SIG-M5 treated with dmso at 0.1 percent for 504 hours (cell line): ENCODE measurements at regions not wholly inside any gene's neighbourhood (a gene's known extent, or its start where the extent isn't known, plus 50 kb on each side); places are given as distances from the start of the nearest gene placed in this dataset.

Experiments
- DNase-seq: peaks from one replicate; lab custom pipeline; 2025; ENCODE audit not compliant: unreplicated experiment; lab: John Stamatoyannopoulos, UW

DNA sequence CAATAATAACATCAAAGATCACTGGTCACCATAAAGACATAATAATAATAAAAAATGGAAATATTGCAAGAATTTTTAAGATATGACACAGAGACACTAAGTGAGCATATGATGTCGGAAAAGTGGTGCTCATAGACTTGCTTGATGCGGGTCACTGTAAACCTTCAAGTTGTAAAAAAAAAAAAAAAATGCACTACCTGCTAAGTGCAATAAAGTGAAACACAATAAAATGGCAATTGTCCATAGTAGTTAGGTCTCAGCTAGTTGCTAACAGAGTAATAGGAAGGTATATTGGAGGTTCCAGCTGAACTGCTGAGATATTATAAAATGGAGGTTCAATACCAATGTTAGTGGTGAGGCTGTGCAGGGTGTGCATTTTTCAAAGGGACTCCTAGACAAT, 146.6 kb upstream of the MRPS22 start:
- no peak for DNase-seq

- DNase-seq, result no peak
Observed at GRCh38 chr3:139198186-139198585, 145.6 kb upstream of the MRPS22 start.

DNA sequence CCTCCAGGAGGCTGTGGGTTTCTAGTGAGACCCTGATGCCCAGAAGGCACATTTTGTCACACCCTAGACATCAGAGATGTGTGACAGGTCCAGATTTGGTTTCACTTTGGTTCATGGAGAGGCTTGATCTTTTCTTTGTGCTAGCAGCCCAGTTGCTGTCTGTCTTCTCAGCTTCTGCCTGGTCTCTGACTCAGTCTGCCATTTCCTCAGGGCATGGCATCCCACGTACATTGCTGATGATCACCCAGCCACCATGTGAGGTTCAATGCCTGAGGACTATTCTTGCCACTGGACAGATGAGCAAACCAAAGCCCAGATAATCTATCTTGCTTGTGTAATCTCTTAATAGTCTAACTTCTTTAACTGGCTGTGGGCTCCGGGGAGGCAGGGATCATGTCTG, 144.9 kb upstream of the MRPS22 start:
- no peak for DNase-seq

GRCh38 chr3:139199421-139200010, 144.3 kb upstream of the MRPS22 start:
- DNase-seq, result no peak

GRCh38 chr3:139201446-139202225, 142.2 kb upstream of the MRPS22 start:
- no peak for DNase-seq

- DNase-seq, result peak; percentile 29
Observed at GRCh38 chr3:139202226-139202958, 141.4 kb upstream of the MRPS22 start.

DNA sequence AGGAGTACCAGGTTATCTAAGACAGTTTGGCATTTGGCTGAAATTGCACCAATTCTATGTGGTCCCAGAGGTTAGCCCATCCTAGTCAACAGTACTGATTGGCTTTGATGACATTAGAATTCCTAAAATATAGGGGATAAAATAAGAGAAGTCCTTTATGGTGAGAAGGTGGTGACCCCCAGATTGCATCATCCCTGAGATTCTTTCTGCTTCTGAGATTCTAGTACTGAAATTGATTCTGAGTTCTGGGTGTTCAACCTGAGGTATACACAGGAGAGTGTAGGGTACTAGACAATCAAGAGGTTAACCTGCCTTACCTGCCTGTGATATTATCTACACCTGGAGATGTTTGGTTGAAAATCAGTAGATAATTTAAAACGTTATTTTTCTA, 140.9 kb upstream of the MRPS22 start:
- DNase-seq, result no peak

DNA sequence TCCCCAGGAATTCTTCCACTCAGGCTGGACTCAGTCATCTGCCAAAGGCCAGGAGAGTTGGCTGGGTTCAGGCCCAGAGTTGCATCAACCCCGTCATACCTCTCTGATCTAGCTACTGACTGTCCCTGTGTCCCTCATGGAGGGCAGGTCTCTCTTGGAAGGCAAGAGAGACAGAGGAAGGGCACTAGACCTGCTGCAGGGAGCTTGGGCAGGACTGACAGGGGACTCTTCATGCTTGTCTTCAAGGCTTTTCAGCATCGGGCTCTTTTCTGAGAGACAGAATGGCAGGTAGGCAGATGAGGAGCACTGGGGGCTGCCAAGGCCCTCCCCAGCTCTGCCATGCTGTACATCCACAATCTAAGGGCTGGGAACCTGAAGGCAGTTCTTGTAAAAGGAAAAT, 140.1 kb upstream of the MRPS22 start:
- DNase-seq, result no peak

- DNase-seq, result no peak
Observed at GRCh38 chr3:139204728-139205127, 139.1 kb upstream of the MRPS22 start.

- no peak for DNase-seq
Observed at GRCh38 chr3:139213936-139214335, 129.9 kb upstream of the MRPS22 start.

GRCh38 chr3:139216958-139217357, 126.9 kb upstream of the MRPS22 start:
- no peak for DNase-seq

- DNase-seq, result no peak
Observed at GRCh38 chr3:139217633-139218032, 126.2 kb upstream of the MRPS22 start.

GRCh38 chr3:139218046-139218445, 125.8 kb upstream of the MRPS22 start:
- no peak for DNase-seq

- DNase-seq, result no peak
Observed at GRCh38 chr3:139219463-139219862, 124.4 kb upstream of the MRPS22 start.

- DNase-seq, result no peak
Observed at GRCh38 chr3:139222100-139222657, 121.6 kb upstream of the MRPS22 start.

DNA sequence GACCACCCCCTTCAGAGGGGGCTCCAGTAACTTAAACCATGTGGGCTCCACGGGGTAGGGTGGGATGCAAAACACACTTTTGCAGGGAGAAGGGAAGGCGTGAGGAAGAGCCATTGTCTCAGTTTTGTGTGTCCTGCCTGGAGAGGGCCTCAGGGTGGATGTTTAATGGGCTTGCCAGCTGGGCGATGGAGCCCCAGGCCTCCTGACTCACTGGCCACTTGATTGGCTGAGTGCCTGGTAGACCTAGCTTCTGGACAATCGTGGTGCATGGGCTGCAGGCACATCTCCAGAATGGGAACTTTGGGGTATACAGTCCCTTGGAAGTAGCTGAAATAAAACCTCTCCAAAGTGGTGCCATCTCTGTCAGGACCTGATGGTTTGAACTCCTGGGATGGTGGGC, 118.3 kb upstream of the MRPS22 start:
- DNase-seq, result no peak

- no peak for DNase-seq
Observed at GRCh38 chr3:139226731-139227130, 117.1 kb upstream of the MRPS22 start.

GRCh38 chr3:139227165-139227564, 116.7 kb upstream of the MRPS22 start:
- no peak for DNase-seq

DNA sequence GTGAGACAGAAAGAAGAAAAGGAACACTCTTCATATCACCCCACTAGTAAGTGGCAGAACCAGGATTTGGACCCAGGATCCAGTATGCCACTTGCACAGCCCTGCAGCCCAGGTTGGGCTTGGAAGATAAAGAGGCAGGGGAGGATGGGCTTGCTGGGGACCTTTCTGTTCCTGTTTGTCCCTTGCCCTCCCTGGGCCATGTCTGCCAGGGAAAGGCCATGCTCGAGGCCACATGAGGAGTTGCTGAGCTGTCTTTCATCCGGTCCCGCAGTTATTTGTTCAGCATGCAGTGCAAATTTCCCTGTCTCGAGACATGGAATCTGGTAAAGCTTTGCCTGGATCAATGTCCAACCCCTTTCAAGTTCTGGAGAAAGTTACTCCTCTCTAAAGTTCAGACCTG, 116.0 kb upstream of the MRPS22 start:
- no peak for DNase-seq

DNA sequence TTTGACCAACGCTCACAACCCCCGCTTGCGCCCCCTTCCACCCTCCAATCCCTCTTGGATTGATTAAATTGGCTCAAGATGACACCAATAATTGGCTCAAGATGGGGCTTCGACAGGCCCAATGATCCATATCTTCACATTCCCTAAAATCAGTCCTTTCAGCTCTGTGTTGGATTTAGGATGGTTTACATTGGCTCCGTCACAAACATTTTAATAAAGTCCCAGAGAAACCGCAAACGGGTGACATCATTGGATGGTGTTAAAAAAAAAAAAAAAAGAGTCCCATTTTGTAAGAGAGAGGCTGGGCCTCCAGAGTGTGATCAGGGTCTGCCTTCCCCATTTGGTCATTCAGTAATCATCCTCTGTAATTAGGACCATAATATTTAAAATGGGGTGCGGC, 113.4 kb upstream of the MRPS22 start:
- DNase-seq, result no peak

DNA sequence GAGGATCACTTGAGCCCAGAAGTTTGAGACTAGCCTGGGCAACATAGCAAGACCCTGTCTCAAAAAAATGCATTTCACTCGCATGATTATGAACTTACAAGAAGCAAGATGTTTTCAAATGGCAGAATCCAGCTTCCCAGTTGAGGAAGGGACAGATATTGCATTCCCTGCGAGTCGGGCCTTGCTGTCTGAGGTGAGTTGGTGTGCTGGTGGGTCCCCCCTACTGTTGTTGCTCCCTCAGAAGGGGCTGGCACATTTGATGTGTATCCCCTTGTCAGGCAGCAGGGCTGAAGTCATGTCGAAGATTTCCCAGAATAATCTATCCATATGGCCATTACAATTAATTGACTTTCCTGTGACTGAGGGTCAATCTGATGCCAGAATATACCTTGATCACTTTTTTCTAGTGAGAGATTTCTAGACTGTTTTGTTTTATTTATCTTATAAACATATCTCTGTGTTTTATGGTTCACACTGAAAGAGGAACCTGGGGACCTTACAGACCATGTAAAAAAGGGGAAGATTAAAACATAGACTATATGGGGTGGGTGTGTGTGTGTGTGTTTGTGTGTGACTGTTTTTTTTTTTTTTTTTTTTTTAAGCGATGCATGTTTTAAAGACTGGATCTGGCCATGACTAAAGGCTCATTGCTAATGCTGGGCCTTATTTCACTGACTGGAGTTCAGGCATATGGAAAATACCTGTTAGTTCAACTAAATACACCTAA, 112.1 kb upstream of the MRPS22 start:
- peak; percentile 33 for DNase-seq
